H9 (cell line): ENCODE measurements at regions not wholly inside any gene's neighbourhood (a gene's known extent, or its start where the extent isn't known, plus 50 kb on each side); places are given as distances from the start of the nearest gene placed in this dataset.

Experiments used
- DNase-seq: peaks from one replicate; pipeline ENCODE4 v3.0.0-alpha.2; 2017
- H2AFZ ChIP-seq: one replicate; pipeline ENCODE4 v1.6.1; 2013; ENCODE audit warnings: mild to moderate bottlenecking, low read length, control low read depth, moderate library complexity
- H2AK5ac ChIP-seq: 2 replicates; pipeline ENCODE4 v1.6.1; 2013; ENCODE audit warnings: low read length, control low read depth, mixed read lengths; ENCODE audit not compliant: insufficient read length
- H2BK120ac ChIP-seq: one replicate; pipeline ENCODE4 v1.6.1; 2013; ENCODE audit warnings: low read depth, mild to moderate bottlenecking, low read length, control low read depth, inconsistent platforms; ENCODE audit not compliant: poor library complexity, severe bottlenecking
- H2BK12ac ChIP-seq: 2 replicates; pipeline ENCODE4 v1.6.1; 2013; ENCODE audit warnings: low read length, control low read depth, mixed read lengths, low read depth; ENCODE audit not compliant: insufficient read length
- H2BK15ac ChIP-seq: 2 replicates; pipeline ENCODE4 v1.6.1; 2013; ENCODE audit warnings: low read depth, low read length, control low read depth
- H2BK20ac ChIP-seq: one replicate; pipeline ENCODE4 v1.6.1; 2013; ENCODE audit warnings: low read depth, mild to moderate bottlenecking, low read length, control low read depth, inconsistent platforms; ENCODE audit not compliant: poor library complexity, severe bottlenecking
- H2BK5ac ChIP-seq: 2 replicates; pipeline ENCODE4 v1.6.1; 2013; ENCODE audit warnings: low read length, control low read depth, mixed read lengths; ENCODE audit not compliant: insufficient read length
- H3K14ac ChIP-seq: 2 replicates; pipeline ENCODE4 v1.6.1; 2013; ENCODE audit warnings: low read length, control low read depth; ENCODE audit not compliant: insufficient read depth
- H3K18ac ChIP-seq: 2 replicates; pipeline ENCODE4 v1.6.1; 2013; ENCODE audit warnings: low read depth, mild to moderate bottlenecking, mixed read lengths, low read length, control low read depth; ENCODE audit not compliant: insufficient read length
- H3K23ac ChIP-seq: 2 replicates; pipeline ENCODE4 v1.6.1; 2013; ENCODE audit warnings: low read length, control low read depth, mixed read lengths, low read depth; ENCODE audit not compliant: insufficient read length
- H3K23me2 ChIP-seq: 2 replicates; pipeline ENCODE4 v1.6.1; 2013; ENCODE audit warnings: low read depth, mild to moderate bottlenecking, mixed read lengths, low read length, control low read depth; ENCODE audit not compliant: insufficient read length, poor library complexity, severe bottlenecking
- H3K27ac ChIP-seq: 2 replicates; pipeline ENCODE4 v1.5.1; 2013; ENCODE audit warnings: low read length, control low read depth, mixed read lengths, low read depth; ENCODE audit not compliant: insufficient read length
- H3K27me3 ChIP-seq: 2 replicates; pipeline ENCODE4 v1.6.1; 2013; ENCODE audit warnings: low read length, control low read depth, inconsistent platforms; ENCODE audit not compliant: insufficient read depth
- H3K4ac ChIP-seq: 2 replicates; pipeline ENCODE4 v1.6.1; 2013; ENCODE audit warnings: low read depth, mild to moderate bottlenecking, control low read depth, inconsistent platforms, low read length, moderate library complexity
- H3K4me1 ChIP-seq: 2 replicates; pipeline ENCODE4 v1.6.1; 2013; ENCODE audit warnings: low read length, control low read depth, inconsistent platforms; ENCODE audit not compliant: insufficient read depth
- H3K4me2 ChIP-seq: 2 replicates; pipeline ENCODE4 v1.6.1; 2013; ENCODE audit warnings: low read length, control low read depth, mixed read lengths; ENCODE audit not compliant: insufficient read length, insufficient read depth
- H3K56ac ChIP-seq: 2 replicates; pipeline ENCODE4 v1.6.1; 2013; ENCODE audit warnings: low read depth, mild to moderate bottlenecking, mixed read lengths, low read length, control low read depth; ENCODE audit not compliant: insufficient read length
- H3K79me1 ChIP-seq: 2 replicates; pipeline ENCODE4 v1.6.1; 2013; ENCODE audit warnings: low read depth, mild to moderate bottlenecking, moderate library complexity, low read length, control low read depth, inconsistent platforms; ENCODE audit not compliant: insufficient read depth, poor library complexity, severe bottlenecking
- H3K79me2 ChIP-seq: 2 replicates; pipeline ENCODE4 v1.6.1; 2013; ENCODE audit warnings: low read length, control low read depth, inconsistent platforms; ENCODE audit not compliant: insufficient read depth
- H3K9ac ChIP-seq: 2 replicates; pipeline ENCODE4 v1.6.1; 2013; ENCODE audit warnings: low read length, control low read depth, mixed read lengths; ENCODE audit not compliant: insufficient read length; ENCODE audit errors: extremely low read depth
- H3K9me3 ChIP-seq: one replicate; pipeline ENCODE4 v1.6.1; 2013; ENCODE audit warnings: low read depth, low read length, inconsistent platforms; ENCODE audit not compliant: control insufficient read depth
- H3T11ph ChIP-seq: one replicate; pipeline ENCODE4 v1.6.1; 2013; ENCODE audit warnings: mild to moderate bottlenecking, low read length, control low read depth, inconsistent platforms
- H4K20me1 ChIP-seq: one replicate; pipeline ENCODE4 v1.6.1; 2013; ENCODE audit not compliant: control insufficient read depth, insufficient read length, insufficient read depth
- H4K5ac ChIP-seq: 2 replicates; pipeline ENCODE4 v1.6.1; 2013; ENCODE audit warnings: low read depth, mild to moderate bottlenecking, mixed read lengths, low read length, control low read depth; ENCODE audit not compliant: insufficient read length
- H4K8ac ChIP-seq: replicated peaks from 2 replicates; pipeline ENCODE4 v1.6.1; 2013; ENCODE audit warnings: low read length, control low read depth, mixed read lengths, low read depth; ENCODE audit not compliant: insufficient read length
- H4K91ac ChIP-seq: 2 replicates; pipeline ENCODE4 v1.6.1; 2013; ENCODE audit warnings: low read depth, mild to moderate bottlenecking, moderate library complexity, mixed read lengths, low read length, control low read depth; ENCODE audit not compliant: insufficient read length
- H3K27ac Mint-ChIP-seq, 3 experiments: 2 replicates in 2 of 3; 3 replicates in 1 of 3; pipeline ENCODE4 v1.8.0; 2020 to 2021; ENCODE audit warnings: mixed read lengths in 3 of 3, mild to moderate bottlenecking in 1 of 3, moderate library complexity in 1 of 3
- H3K27me3 Mint-ChIP-seq: 2 replicates; pipeline ENCODE4 v1.8.0; 2021; ENCODE audit warnings: low read depth, mild to moderate bottlenecking, moderate library complexity, mixed read lengths
- H3K36me3 Mint-ChIP-seq, 3 experiments: 2 replicates in 2 of 3; 3 replicates in 1 of 3; pipeline ENCODE4 v1.8.0; 2020 to 2021; ENCODE audit warnings: low read depth in 3 of 3, mixed read lengths in 3 of 3; ENCODE audit not compliant: insufficient read depth in 1 of 3
- H3K4me1 Mint-ChIP-seq, 2 experiments: 2 replicates each; pipeline ENCODE4 v1.8.0; 2020; ENCODE audit warnings: mixed read lengths in 2 of 2
- H3K4me3 Mint-ChIP-seq, 2 experiments: 2 replicates in 1 of 2; 3 replicates in 1 of 2; pipeline ENCODE4 v1.8.0; 2020 to 2021; ENCODE audit warnings: mild to moderate bottlenecking in 2 of 2, mixed read lengths in 2 of 2, moderate library complexity in 1 of 2
- H3K9me3 Mint-ChIP-seq, 2 experiments: 2 replicates in 1 of 2; 3 replicates in 1 of 2; pipeline ENCODE4 v1.8.0; 2020; ENCODE audit warnings: mild to moderate bottlenecking in 2 of 2, mixed read lengths in 2 of 2, moderate library complexity in 1 of 2
- CTCF ChIP-seq: fragments of 200-600 bp; sonication (generic); conservative IDR thresholded peaks from 3 replicates; pipeline ENCODE4 v1.8.0; 2021; ENCODE audit warnings: antibody characterized with exemption, mild to moderate bottlenecking
- WGBS: extraction: QIAGEN DNeasy Blood & Tissue Kit; methylation state at CpG from one replicate; pipeline ENCODE4 v1.1.7; 2013; ENCODE audit warnings: missing lambda C conversion rate, low lambda C conversion rate, mixed read lengths; ENCODE audit not compliant: insufficient read length; ENCODE audit errors: extremely low coverage; 5-methylcytosine and 5-hydroxymethylcytosine counted together

GRCh38 chr17:71881041-71881440 lies 239.8 kb upstream of the SOX9 start:
- Histone ChIP-seq H2BK15ac (no peak overlapping the region), H3K18ac (no peak overlapping the region), H3K79me2 (no peaks in the 10 kb centered on the region), H2AFZ (no peak overlapping the region), H3K14ac (no peak overlapping the region), H3K27me3 (no peaks in the 10 kb centered on the region), H3T11ph (no peak overlapping the region), H2BK12ac (no peak overlapping the region), H4K20me1 (no peaks in the 10 kb centered on the region), H4K8ac (no peak overlapping the region), H3K27ac (no peak overlapping the region), H3K23ac (no peak overlapping the region), H2BK20ac (no peak overlapping the region), H3K9me3 (no peaks in the 10 kb centered on the region), H3K56ac (no peak overlapping the region), H3K4ac (no peak overlapping the region), H2BK120ac (no peak overlapping the region), H4K91ac (no peak overlapping the region), H3K9ac (no peak overlapping the region), H3K23me2 (no peaks in the 10 kb centered on the region), H3K79me1 (no peaks in the 10 kb centered on the region), H3K4me2 (no peak overlapping the region), H3K4me1 (no peaks in the 10 kb centered on the region), H2AK5ac (no peak overlapping the region), H4K5ac (no peak overlapping the region), H2BK5ac (no peak overlapping the region)
- TF ChIP-seq CTCF: no peak
- no peak overlapping the region for H3K27ac Mint-ChIP-seq
- H3K9me3 Mint-ChIP-seq: no peaks in the 10 kb centered on the region; a peak in 1 of 5 replicates
- no peak for DNase-seq
- WGBS: no CpG with 5 or more reads among the region's 3 CpGs
- no peaks in the 10 kb centered on the region for H3K27me3 Mint-ChIP-seq
- no peak overlapping the region for H3K4me3 Mint-ChIP-seq
- no peaks in the 10 kb centered on the region for H3K4me1 Mint-ChIP-seq
- H3K36me3 Mint-ChIP-seq: no peaks in the 10 kb centered on the region; a peak in 1 of 7 replicates
